ENCODE measurements at regions not wholly inside any gene's neighbourhood (a gene's known extent, or its start where the extent isn't known, plus 50 kb on each side); places are given as distances from the start of the nearest gene placed in this dataset.
"Not testable (repeated sequence)": the region's sequence is repeated elsewhere in the genome, so short reads cannot be mapped to it uniquely, and the experiment has no call there.

DNA sequence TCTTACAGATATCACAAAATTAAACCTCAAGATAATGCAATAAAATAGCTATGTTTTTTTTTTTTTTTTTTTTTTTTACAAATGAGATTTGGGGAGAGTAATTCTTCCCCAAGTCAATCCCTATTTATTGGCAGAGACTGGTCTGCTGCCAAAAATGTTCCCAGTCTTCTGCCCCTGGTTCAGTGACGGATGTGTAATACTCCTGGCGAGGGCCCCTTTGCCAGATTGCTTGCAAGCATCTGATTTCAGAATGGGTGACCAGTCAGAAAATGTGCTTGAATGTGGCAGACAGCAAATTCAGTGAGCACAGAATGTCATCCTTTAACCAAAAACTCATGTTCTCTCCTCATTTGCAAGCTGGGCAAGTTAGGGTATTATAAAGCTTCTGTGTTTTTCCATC lies 363.8 kb upstream of the MTNR1B start:
- Histone ChIP-seq H3K27ac (no peak overlapping the region), H3K27me3 (no peaks in the 10 kb centered on the region), H3K4me3 (no peak overlapping the region), H3K36me3 (no peaks in the 10 kb centered on the region), H3K4me1 (no peaks in the 10 kb centered on the region), H3K9me3 (no peaks in the 10 kb centered on the region)
- 83 to 90% methylated on average over 2 of the region's 2 CpGs for WGBS, 2 donors
- TF ChIP-seq, protein P1, sequence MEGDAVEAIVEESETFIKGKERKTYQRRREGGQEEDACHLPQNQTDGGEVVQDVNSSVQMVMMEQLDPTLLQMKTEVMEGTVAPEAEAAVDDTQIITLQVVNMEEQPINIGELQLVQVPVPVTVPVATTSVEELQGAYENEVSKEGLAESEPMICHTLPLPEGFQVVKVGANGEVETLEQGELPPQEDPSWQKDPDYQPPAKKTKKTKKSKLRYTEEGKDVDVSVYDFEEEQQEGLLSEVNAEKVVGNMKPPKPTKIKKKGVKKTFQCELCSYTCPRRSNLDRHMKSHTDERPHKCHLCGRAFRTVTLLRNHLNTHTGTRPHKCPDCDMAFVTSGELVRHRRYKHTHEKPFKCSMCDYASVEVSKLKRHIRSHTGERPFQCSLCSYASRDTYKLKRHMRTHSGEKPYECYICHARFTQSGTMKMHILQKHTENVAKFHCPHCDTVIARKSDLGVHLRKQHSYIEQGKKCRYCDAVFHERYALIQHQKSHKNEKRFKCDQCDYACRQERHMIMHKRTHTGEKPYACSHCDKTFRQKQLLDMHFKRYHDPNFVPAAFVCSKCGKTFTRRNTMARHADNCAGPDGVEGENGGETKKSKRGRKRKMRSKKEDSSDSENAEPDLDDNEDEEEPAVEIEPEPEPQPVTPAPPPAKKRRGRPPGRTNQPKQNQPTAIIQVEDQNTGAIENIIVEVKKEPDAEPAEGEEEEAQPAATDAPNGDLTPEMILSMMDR (IDR thresholded peaks at IDR 0.05) = no peak
- no peak for TF ChIP-seq POLR2A (IDR thresholded peaks at IDR 0.05)
- no peak for TF ChIP-seq EP300 (IDR thresholded peaks at IDR 0.05)
- no peak for DNase-seq (ENCODE audit: low spot score in 2 of 2)

DNA sequence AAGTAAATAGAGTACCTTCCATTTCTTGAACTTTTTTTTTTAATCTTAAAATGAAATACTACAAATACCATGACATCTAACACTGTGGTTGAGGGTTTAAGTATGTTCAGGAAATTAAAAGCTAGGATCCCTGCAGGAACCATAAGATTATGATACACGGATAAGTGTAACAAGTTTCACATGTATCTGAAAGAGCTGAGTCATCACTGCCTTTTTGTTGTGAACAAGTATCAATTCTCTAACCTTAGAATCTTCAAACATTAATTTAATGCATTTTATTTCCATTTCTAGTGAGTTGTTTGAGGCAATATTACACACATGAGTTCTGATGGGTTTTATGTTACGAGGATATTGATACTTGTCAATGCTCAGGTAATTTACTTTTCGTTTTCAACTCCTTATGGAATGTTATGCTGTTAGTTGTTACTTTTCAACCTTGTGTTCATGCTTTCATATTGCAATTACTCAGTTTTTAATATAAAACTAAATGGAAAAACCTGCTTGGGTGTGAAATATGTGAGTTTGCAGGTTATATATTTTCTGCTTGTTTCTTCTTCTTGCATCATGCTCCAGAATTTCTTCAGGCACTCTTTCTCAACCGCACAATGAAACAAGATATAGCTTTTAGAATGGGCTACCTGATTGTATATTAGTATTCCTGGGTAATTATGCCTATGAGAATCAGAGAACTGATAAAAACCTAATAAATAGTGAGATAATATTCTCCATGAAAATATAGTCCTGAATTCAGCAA lies 361.3 kb upstream of the MTNR1B start:
- 89% methylated on average over 4 of the region's 4 CpGs for WGBS, 2 donors
- no peak for DNase-seq (ENCODE audit: low spot score in 2 of 2)
- TF ChIP-seq, protein P1 (IDR thresholded peaks at IDR 0.05) = no peak
- TF ChIP-seq POLR2A (IDR thresholded peaks at IDR 0.05) (no peak), EP300 (IDR thresholded peaks at IDR 0.05) (no peak)

DNA sequence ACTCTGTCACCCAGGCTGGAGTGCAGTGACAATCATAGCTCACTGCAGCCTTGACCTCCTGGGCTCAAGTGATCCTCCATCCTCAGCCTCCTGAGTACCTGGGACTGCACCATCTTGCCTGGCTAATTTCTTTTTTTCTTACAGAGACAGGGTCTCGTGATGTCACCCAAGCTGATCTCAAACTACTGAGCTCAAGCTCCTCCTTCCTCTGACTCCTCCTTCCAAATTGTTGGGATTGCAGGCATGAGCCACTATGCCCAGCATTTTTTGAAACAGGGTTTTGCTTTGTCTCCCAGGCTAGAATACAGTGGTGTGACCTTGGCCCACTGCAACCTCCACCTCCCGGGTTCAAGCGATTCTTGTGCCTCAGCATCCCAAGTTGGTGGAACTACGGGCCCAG lies 358.3 kb upstream of the MTNR1B start:
- Histone ChIP-seq H3K27me3 (no peaks in the 10 kb centered on the region), H3K36me3 (no peaks in the 10 kb centered on the region), H3K4me1 (no peaks in the 10 kb centered on the region), H3K4me3 (no peak overlapping the region), H3K27ac (no peak overlapping the region), H3K9me3 (no peaks in the 10 kb centered on the region)
- TF ChIP-seq, protein P1 (IDR thresholded peaks at IDR 0.05) = no peak
- TF ChIP-seq POLR2A (IDR thresholded peaks at IDR 0.05) (no peak), EP300 (IDR thresholded peaks at IDR 0.05) (no peak)
- no peak for DNase-seq (ENCODE audit: low spot score in 2 of 2)
- WGBS, 2 donors = 62 to 87% methylated on average over 4 of the region's 4 CpGs

More for the DNA sequence above, 361.3 kb upstream of the MTNR1B start:
- H3K4me1 ChIP-seq = no peaks in the 10 kb centered on the region
- no peaks in the 10 kb centered on the region for H3K36me3 ChIP-seq
- no peak overlapping the region for H3K4me3 ChIP-seq
- no peak overlapping the region for H3K27ac ChIP-seq
- H3K27me3 ChIP-seq = no peaks in the 10 kb centered on the region
- no peaks in the 10 kb centered on the region for H3K9me3 ChIP-seq

DNA sequence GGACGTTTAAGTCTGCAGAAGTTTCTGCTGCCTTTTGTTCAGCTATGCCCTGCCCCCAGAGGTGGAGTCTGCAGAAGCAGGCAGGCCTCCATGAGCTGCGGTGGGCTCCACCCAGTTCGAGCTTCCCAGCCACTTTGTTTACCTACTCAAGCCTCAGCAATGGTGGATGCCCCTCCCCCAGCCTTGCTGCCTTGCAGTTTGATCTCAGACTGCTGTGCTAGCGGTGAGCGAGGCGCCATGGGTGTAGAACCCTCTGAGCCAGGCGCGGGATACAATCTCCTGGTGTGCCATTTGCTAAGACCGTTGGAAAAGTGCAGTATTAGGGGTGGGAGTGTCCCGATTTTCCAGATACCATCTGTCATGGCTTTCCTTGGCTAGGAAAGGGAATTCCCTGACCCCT lies 351.4 kb upstream of the MTNR1B start:
- H3K36me3 ChIP-seq; H3K4me1 ChIP-seq; H3K9me3 ChIP-seq; DNase-seq (ENCODE audit: low spot score in 2 of 2); H3K4me3 ChIP-seq; H3K27ac ChIP-seq; H3K27me3 ChIP-seq: not testable (repeated sequence)
- WGBS, 2 donors = 93 to 96% methylated on average over 10 of the region's 10 CpGs

DNA sequence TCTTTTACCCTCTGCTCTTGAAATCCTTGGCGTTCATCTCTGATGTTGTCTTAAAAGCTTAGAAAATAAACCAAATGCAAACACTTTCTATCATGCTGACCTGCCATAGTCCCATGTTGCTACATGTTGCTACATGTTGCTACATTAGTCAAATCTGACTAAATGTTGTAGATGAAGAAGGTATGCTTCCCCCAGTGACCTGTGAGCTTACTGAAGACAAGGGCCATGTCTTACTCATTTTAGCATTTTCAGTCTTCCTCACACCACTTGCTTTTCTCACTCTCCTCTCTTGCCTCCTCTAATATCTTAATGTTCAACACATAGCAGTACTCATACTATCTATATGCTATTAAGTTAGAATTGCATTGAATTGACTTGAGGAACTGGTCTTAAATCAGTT lies 346.4 kb upstream of the MTNR1B start:
- Histone ChIP-seq H3K4me3 (no peak overlapping the region), H3K27ac (no peak overlapping the region), H3K36me3 (no peaks in the 10 kb centered on the region), H3K27me3 (no peaks in the 10 kb centered on the region), H3K4me1 (no peaks in the 10 kb centered on the region), H3K9me3 (peaks cover 0 to 5% (median 0%) of the 10 kb centered on the region in 4 donors)
- no peak for DNase-seq (ENCODE audit: low spot score in 2 of 2)
- TF ChIP-seq EP300 (IDR thresholded peaks at IDR 0.05) (no peak), POLR2A (IDR thresholded peaks at IDR 0.05) (no peak)
- TF ChIP-seq, protein P1 (IDR thresholded peaks at IDR 0.05) = no peak
- 81 to 87% methylated on average over 1 of the region's 1 CpG for WGBS, 2 donors
